H9 (cell line): ENCODE measurements at regions not wholly inside any gene's neighbourhood (a gene's known extent, or its start where the extent isn't known, plus 50 kb on each side); places are given as distances from the start of the nearest gene placed in this dataset.

Experiments
- DNase-seq: peaks from one replicate; pipeline ENCODE4 v3.0.0-alpha.2; 2017
- H2AFZ ChIP-seq: one replicate; pipeline ENCODE4 v1.6.1; 2013; ENCODE audit warnings: mild to moderate bottlenecking, low read length, control low read depth, moderate library complexity
- H2AK5ac ChIP-seq: 2 replicates; pipeline ENCODE4 v1.6.1; 2013; ENCODE audit warnings: low read length, control low read depth, mixed read lengths; ENCODE audit not compliant: insufficient read length
- H2BK120ac ChIP-seq: one replicate; pipeline ENCODE4 v1.6.1; 2013; ENCODE audit warnings: low read depth, mild to moderate bottlenecking, low read length, control low read depth, inconsistent platforms; ENCODE audit not compliant: poor library complexity, severe bottlenecking
- H2BK12ac ChIP-seq: 2 replicates; pipeline ENCODE4 v1.6.1; 2013; ENCODE audit warnings: low read length, control low read depth, mixed read lengths, low read depth; ENCODE audit not compliant: insufficient read length
- H2BK15ac ChIP-seq: 2 replicates; pipeline ENCODE4 v1.6.1; 2013; ENCODE audit warnings: low read depth, low read length, control low read depth
- H2BK20ac ChIP-seq: one replicate; pipeline ENCODE4 v1.6.1; 2013; ENCODE audit warnings: low read depth, mild to moderate bottlenecking, low read length, control low read depth, inconsistent platforms; ENCODE audit not compliant: poor library complexity, severe bottlenecking
- H2BK5ac ChIP-seq: 2 replicates; pipeline ENCODE4 v1.6.1; 2013; ENCODE audit warnings: low read length, control low read depth, mixed read lengths; ENCODE audit not compliant: insufficient read length
- H3K14ac ChIP-seq: 2 replicates; pipeline ENCODE4 v1.6.1; 2013; ENCODE audit warnings: low read length, control low read depth; ENCODE audit not compliant: insufficient read depth
- H3K18ac ChIP-seq: 2 replicates; pipeline ENCODE4 v1.6.1; 2013; ENCODE audit warnings: low read depth, mild to moderate bottlenecking, mixed read lengths, low read length, control low read depth; ENCODE audit not compliant: insufficient read length
- H3K23ac ChIP-seq: 2 replicates; pipeline ENCODE4 v1.6.1; 2013; ENCODE audit warnings: low read length, control low read depth, mixed read lengths, low read depth; ENCODE audit not compliant: insufficient read length
- H3K23me2 ChIP-seq: 2 replicates; pipeline ENCODE4 v1.6.1; 2013; ENCODE audit warnings: low read depth, mild to moderate bottlenecking, mixed read lengths, low read length, control low read depth; ENCODE audit not compliant: insufficient read length, poor library complexity, severe bottlenecking
- H3K27ac ChIP-seq: 2 replicates; pipeline ENCODE4 v1.5.1; 2013; ENCODE audit warnings: low read length, control low read depth, mixed read lengths, low read depth; ENCODE audit not compliant: insufficient read length
- H3K27me3 ChIP-seq: 2 replicates; pipeline ENCODE4 v1.6.1; 2013; ENCODE audit warnings: low read length, control low read depth, inconsistent platforms; ENCODE audit not compliant: insufficient read depth
- H3K4ac ChIP-seq: 2 replicates; pipeline ENCODE4 v1.6.1; 2013; ENCODE audit warnings: low read depth, mild to moderate bottlenecking, control low read depth, inconsistent platforms, low read length, moderate library complexity
- H3K4me1 ChIP-seq: 2 replicates; pipeline ENCODE4 v1.6.1; 2013; ENCODE audit warnings: low read length, control low read depth, inconsistent platforms; ENCODE audit not compliant: insufficient read depth
- H3K4me2 ChIP-seq: 2 replicates; pipeline ENCODE4 v1.6.1; 2013; ENCODE audit warnings: low read length, control low read depth, mixed read lengths; ENCODE audit not compliant: insufficient read length, insufficient read depth
- H3K56ac ChIP-seq: 2 replicates; pipeline ENCODE4 v1.6.1; 2013; ENCODE audit warnings: low read depth, mild to moderate bottlenecking, mixed read lengths, low read length, control low read depth; ENCODE audit not compliant: insufficient read length
- H3K79me1 ChIP-seq: 2 replicates; pipeline ENCODE4 v1.6.1; 2013; ENCODE audit warnings: low read depth, mild to moderate bottlenecking, moderate library complexity, low read length, control low read depth, inconsistent platforms; ENCODE audit not compliant: insufficient read depth, poor library complexity, severe bottlenecking
- H3K79me2 ChIP-seq: 2 replicates; pipeline ENCODE4 v1.6.1; 2013; ENCODE audit warnings: low read length, control low read depth, inconsistent platforms; ENCODE audit not compliant: insufficient read depth
- H3K9ac ChIP-seq: 2 replicates; pipeline ENCODE4 v1.6.1; 2013; ENCODE audit warnings: low read length, control low read depth, mixed read lengths; ENCODE audit not compliant: insufficient read length; ENCODE audit errors: extremely low read depth
- H3K9me3 ChIP-seq: one replicate; pipeline ENCODE4 v1.6.1; 2013; ENCODE audit warnings: low read depth, low read length, inconsistent platforms; ENCODE audit not compliant: control insufficient read depth
- H3T11ph ChIP-seq: one replicate; pipeline ENCODE4 v1.6.1; 2013; ENCODE audit warnings: mild to moderate bottlenecking, low read length, control low read depth, inconsistent platforms
- H4K20me1 ChIP-seq: one replicate; pipeline ENCODE4 v1.6.1; 2013; ENCODE audit not compliant: control insufficient read depth, insufficient read length, insufficient read depth
- H4K5ac ChIP-seq: 2 replicates; pipeline ENCODE4 v1.6.1; 2013; ENCODE audit warnings: low read depth, mild to moderate bottlenecking, mixed read lengths, low read length, control low read depth; ENCODE audit not compliant: insufficient read length
- H4K8ac ChIP-seq: replicated peaks from 2 replicates; pipeline ENCODE4 v1.6.1; 2013; ENCODE audit warnings: low read length, control low read depth, mixed read lengths, low read depth; ENCODE audit not compliant: insufficient read length
- H4K91ac ChIP-seq: 2 replicates; pipeline ENCODE4 v1.6.1; 2013; ENCODE audit warnings: low read depth, mild to moderate bottlenecking, moderate library complexity, mixed read lengths, low read length, control low read depth; ENCODE audit not compliant: insufficient read length
- H3K27ac Mint-ChIP-seq, 3 experiments: 2 replicates in 2 of 3; 3 replicates in 1 of 3; pipeline ENCODE4 v1.8.0; 2020 to 2021; ENCODE audit warnings: mixed read lengths in 3 of 3, mild to moderate bottlenecking in 1 of 3, moderate library complexity in 1 of 3
- H3K27me3 Mint-ChIP-seq: 2 replicates; pipeline ENCODE4 v1.8.0; 2021; ENCODE audit warnings: low read depth, mild to moderate bottlenecking, moderate library complexity, mixed read lengths
- H3K36me3 Mint-ChIP-seq, 3 experiments: 2 replicates in 2 of 3; 3 replicates in 1 of 3; pipeline ENCODE4 v1.8.0; 2020 to 2021; ENCODE audit warnings: low read depth in 3 of 3, mixed read lengths in 3 of 3; ENCODE audit not compliant: insufficient read depth in 1 of 3
- H3K4me1 Mint-ChIP-seq, 2 experiments: 2 replicates each; pipeline ENCODE4 v1.8.0; 2020; ENCODE audit warnings: mixed read lengths in 2 of 2
- H3K4me3 Mint-ChIP-seq, 2 experiments: 2 replicates in 1 of 2; 3 replicates in 1 of 2; pipeline ENCODE4 v1.8.0; 2020 to 2021; ENCODE audit warnings: mild to moderate bottlenecking in 2 of 2, mixed read lengths in 2 of 2, moderate library complexity in 1 of 2
- H3K9me3 Mint-ChIP-seq, 2 experiments: 2 replicates in 1 of 2; 3 replicates in 1 of 2; pipeline ENCODE4 v1.8.0; 2020; ENCODE audit warnings: mild to moderate bottlenecking in 2 of 2, mixed read lengths in 2 of 2, moderate library complexity in 1 of 2
- CTCF ChIP-seq: fragments of 200-600 bp; sonication (generic); conservative IDR thresholded peaks from 3 replicates; pipeline ENCODE4 v1.8.0; 2021; ENCODE audit warnings: antibody characterized with exemption, mild to moderate bottlenecking
- WGBS: extraction: QIAGEN DNeasy Blood & Tissue Kit; methylation state at CpG from one replicate; pipeline ENCODE4 v1.1.7; 2013; ENCODE audit warnings: missing lambda C conversion rate, low lambda C conversion rate, mixed read lengths; ENCODE audit not compliant: insufficient read length; ENCODE audit errors: extremely low coverage; 5-methylcytosine and 5-hydroxymethylcytosine counted together

GRCh38 chr3:23710555-23710954 is 95.2 kb upstream of the UBE2E1 start:
- Histone ChIP-seq H3K27me3 (no peaks in the 10 kb centered on the region), H3K9me3 (no peaks in the 10 kb centered on the region), H4K20me1 (no peaks in the 10 kb centered on the region), H3K14ac (peak overlapping the region; percentile 45), H4K91ac (no peak overlapping the region), H2BK5ac (no peak overlapping the region), H2BK20ac (no peak overlapping the region), H3K4ac (no peak overlapping the region; the same call in 1 of the 2 replicates), H3K56ac (no peak overlapping the region), H3K27ac (no peak overlapping the region), H4K5ac (no peak overlapping the region), H3T11ph (no peak overlapping the region), H3K4me1 (peaks cover 5% of the 10 kb centered on the region), H2BK12ac (no peak overlapping the region), H3K79me2 (no peaks in the 10 kb centered on the region), H3K23me2 (no peaks in the 10 kb centered on the region), H2AK5ac (no peak overlapping the region), H4K8ac (no peak overlapping the region), H3K9ac (no peak overlapping the region), H3K79me1 (no peaks in the 10 kb centered on the region), H2AFZ (no peak overlapping the region), H2BK120ac (peak overlapping the region; percentile 78), H3K4me2 (no peak overlapping the region), H3K18ac (peak overlapping the region; percentile 21), H3K23ac (no peak overlapping the region), H2BK15ac (no peak overlapping the region)
- Mint-ChIP-seq H3K4me3 (no peak overlapping the region), H3K36me3 (peaks cover 0 to 2% (median 0%) of the 10 kb centered on the region in 3 experiments; a peak in 2 of 7 replicates), H3K9me3 (peaks cover 2% of the 10 kb centered on the region in 2 experiments; a peak in 3 of 5 replicates), H3K4me1 (peaks cover 28 to 40% of the 10 kb centered on the region in 2 experiments), H3K27ac (peak overlapping the region in 1 of 3 experiments; percentile 86; a peak in 2 of 7 replicates), H3K27me3 (peaks cover 1% of the 10 kb centered on the region; the same call in 1 of the 2 replicates)
- peak; percentile 86 for DNase-seq
- no peak for TF ChIP-seq CTCF
- WGBS: no CpG with 5 or more reads among the region's 9 CpGs
